HCT116 (cell line): ENCODE measurements at regions not wholly inside any gene's neighbourhood (a gene's known extent, or its start where the extent isn't known, plus 50 kb on each side); places are given as distances from the start of the nearest gene placed in this dataset.

Source experiments
- ATAC-seq: fragments of 200-7000 bp; cut with Tn5 transposase; 2 replicates; pipeline ENCODE4 v1.9.1; 2020; ENCODE audit warnings: mild to moderate bottlenecking, moderate library complexity
- BruUV-seq: library from RNA; stranded (reverse); fragments of 400-500 nt; replicated peaks from 2 replicates; lab custom pipeline; 2021; lab: Mats Ljungman, UMichigan
- CTCF ChIA-PET: fragments of 300-600 bp; sonication (Branson Sonifier 250); formaldehyde crosslinking; loops from one replicate; lab custom pipeline; 2021; ENCODE audit warnings: antibody characterized with exemption; lab: Charles Lee
- POLR2A ChIA-PET: fragments of 300-600, 350-600 bp; sonication (Branson Sonifier 250); formaldehyde crosslinking; loops from one replicate; lab custom pipeline; 2021; ENCODE audit warnings: antibody characterized with exemption; lab: Charles Lee
- RAD21 ChIA-PET, 2 experiments: fragments of 300-600 bp; sonication (Branson Sonifier 250); formaldehyde crosslinking; loops; one replicate each; lab custom pipeline; 2023; ENCODE audit warnings: low total read pairs in 2 of 2; ENCODE audit not compliant: uncharacterized antibody in 2 of 2, unreplicated experiment in 2 of 2, low non-redundant PET in 1 of 2; lab: Charles Lee
- DNase-seq: peaks from one replicate; pipeline ENCODE4 v3.0.0-alpha.2; 2010; ENCODE audit warnings: low read depth, low spot score
- H2AFZ ChIP-seq: fragments of 200-600 bp; shearing (Covaris generic), sonication (generic); 2 replicates; pipeline ENCODE4 v1.6.1; 2017; ENCODE audit warnings: low read depth, mixed run types, mixed read lengths, antibody characterized with exemption, low read length; ENCODE audit not compliant: poor library complexity, severe bottlenecking
- H3K27ac ChIP-seq: 2 replicates; pipeline ENCODE4 v1.5.1; 2012; ENCODE audit warnings: low read depth, low read length
- H3K27me3 ChIP-seq: fragments of 200-600 bp; sonication (generic); 2 replicates; pipeline ENCODE4 v1.6.1; 2016; ENCODE audit warnings: mixed run types, low read length, mixed read lengths; ENCODE audit not compliant: insufficient read depth
- H3K36me3 ChIP-seq, 2 experiments: fragments of 200-500 bp in 1 of 2; fragments of 200-600 bp in 1 of 2; sonication (Bioruptor generic) in 1 of 2; sonication (generic) in 1 of 2; 2 replicates each; pipeline versions ENCODE4 v1.5.1 to v1.6.1; 2014 to 2016; ENCODE audit warnings: low read length in 2 of 2, inconsistent platforms in 1 of 2, mixed read lengths in 1 of 2, mixed run types in 1 of 2; ENCODE audit not compliant: insufficient read depth in 2 of 2, control insufficient read depth in 1 of 2
- H3K4me1 ChIP-seq, 2 experiments: fragments of 200-600 bp in 1 of 2; sonication (generic) in 1 of 2; 2 replicates each; pipeline versions ENCODE4 v1.5.1 to v1.6.1; 2012 to 2017; ENCODE audit warnings: low read length in 2 of 2, inconsistent platforms in 1 of 2, mild to moderate bottlenecking in 1 of 2, mixed read lengths in 1 of 2, mixed run types in 1 of 2, moderate library complexity in 1 of 2; ENCODE audit not compliant: insufficient read depth in 2 of 2, control insufficient read depth in 1 of 2
- H3K4me2 ChIP-seq: fragments of 200-600 bp; sonication (generic); 2 replicates; pipeline ENCODE4 v1.6.1; 2017; ENCODE audit warnings: mixed run types, low read length, mixed read lengths
- H3K4me3 ChIP-seq, 2 experiments: fragments of 200-600 bp in 1 of 2; sonication (generic) in 1 of 2; replicated peaks in 1 of 2; 2 replicates each; pipeline ENCODE4 v1.5.1; 2011 to 2016; ENCODE audit warnings: low read length in 2 of 2, control low read depth in 1 of 2, low read depth in 1 of 2, mild to moderate bottlenecking in 1 of 2, mixed read lengths in 1 of 2, mixed run types in 1 of 2
- H3K79me2 ChIP-seq: fragments of 200-600 bp; sonication (generic); 2 replicates; pipeline ENCODE4 v1.6.1; 2017; ENCODE audit warnings: mild to moderate bottlenecking, mixed run types, low read length, moderate library complexity, mixed read lengths; ENCODE audit not compliant: insufficient read depth
- H3K9ac ChIP-seq: fragments of 200-600 bp; sonication (generic); 2 replicates; pipeline ENCODE4 v1.6.1; 2016; ENCODE audit warnings: low read length, mixed read lengths
- H3K9me2 ChIP-seq: fragments of 200-600 bp; sonication (generic), shearing (Covaris generic); 2 replicates; pipeline ENCODE4 v1.6.1; 2017; ENCODE audit warnings: mixed run types, mild to moderate bottlenecking, moderate library complexity; ENCODE audit not compliant: insufficient read depth
- H3K9me3 ChIP-seq, 2 experiments: fragments of 200-500 bp in 1 of 2; fragments of 200-600 bp in 1 of 2; sonication (Bioruptor generic) in 1 of 2; sonication (generic) in 1 of 2; 2 replicates each; pipeline ENCODE4 v1.6.1; 2014 to 2017; ENCODE audit warnings: low read length in 2 of 2, mixed read lengths in 2 of 2, inconsistent platforms in 1 of 2, low read depth in 1 of 2, mild to moderate bottlenecking in 1 of 2, mixed run types in 1 of 2, moderate library complexity in 1 of 2; ENCODE audit not compliant: control insufficient read depth in 1 of 2, insufficient read depth in 1 of 2
- H4K20me1 ChIP-seq: fragments of 200-600 bp; sonication (generic), shearing (Covaris generic); 2 replicates; pipeline ENCODE4 v1.6.1; 2017; ENCODE audit warnings: mixed run types, mild to moderate bottlenecking, moderate library complexity; ENCODE audit not compliant: insufficient read depth
- CBX3 ChIP-seq: IDR thresholded peaks from 2 replicates; pipeline ENCODE4 v1.6.1; 2012; ENCODE audit warnings: low read depth
- CEBPB ChIP-seq: IDR thresholded peaks from 2 replicates; pipeline ENCODE4 v1.6.1; 2012; ENCODE audit warnings: low read depth
- ELF1 ChIP-seq: IDR thresholded peaks from 2 replicates; pipeline ENCODE4 v1.6.1; 2012; ENCODE audit warnings: low read depth, borderline replicate concordance
- EZH2 ChIP-seq: fragments of 200-600 bp; sonication (generic); IDR thresholded peaks from 2 replicates; pipeline ENCODE4 v1.6.1; 2017; ENCODE audit warnings: antibody characterized with exemption, mixed run types
- EZH2phosphoT487 ChIP-seq: fragments of 200-600 bp; IDR thresholded peaks from 2 replicates; pipeline ENCODE4 v1.6.1; 2018; ENCODE audit warnings: antibody characterized with exemption, borderline replicate concordance
- FOSL1 ChIP-seq: IDR thresholded peaks from 2 replicates; pipeline ENCODE4 v1.6.1; 2012; ENCODE audit warnings: low read depth
- JUND ChIP-seq: IDR thresholded peaks from 2 replicates; pipeline ENCODE4 v1.6.1; 2012
- POLR2A ChIP-seq: IDR thresholded peaks from 2 replicates; pipeline ENCODE4 v1.7.0; 2011; ENCODE audit warnings: borderline replicate concordance; ENCODE audit not compliant: insufficient read depth, insufficient read length; ENCODE audit errors: extremely low read depth
- POLR2AphosphoS5 ChIP-seq: IDR thresholded peaks from 2 replicates; pipeline ENCODE4 v1.6.1; 2011; ENCODE audit warnings: mild to moderate bottlenecking, low read depth, low read length, moderate library complexity
- SIN3A ChIP-seq: IDR thresholded peaks from 2 replicates; pipeline ENCODE4 v1.6.1; 2012; ENCODE audit warnings: low read depth
- SRF ChIP-seq: IDR thresholded peaks from 2 replicates; pipeline ENCODE4 v1.6.1; 2012; ENCODE audit warnings: low read depth
- ZFX ChIP-seq: fragments of 450-650 bp; IDR thresholded peaks from 2 replicates; pipeline ENCODE4 v1.6.1; 2017
- intact Hi-C: fragments of 100-400 bp; cut with micrococcal nuclease; formaldehyde crosslinking; loops from 2 replicates; pipeline ENCODE4 v1.10.0; 2022
- TF ChIP-seq, protein P1 (sequence below): IDR thresholded peaks from 2 replicates; pipeline ENCODE4 v1.6.1; 2012; ENCODE audit warnings: low read depth

DNA sequence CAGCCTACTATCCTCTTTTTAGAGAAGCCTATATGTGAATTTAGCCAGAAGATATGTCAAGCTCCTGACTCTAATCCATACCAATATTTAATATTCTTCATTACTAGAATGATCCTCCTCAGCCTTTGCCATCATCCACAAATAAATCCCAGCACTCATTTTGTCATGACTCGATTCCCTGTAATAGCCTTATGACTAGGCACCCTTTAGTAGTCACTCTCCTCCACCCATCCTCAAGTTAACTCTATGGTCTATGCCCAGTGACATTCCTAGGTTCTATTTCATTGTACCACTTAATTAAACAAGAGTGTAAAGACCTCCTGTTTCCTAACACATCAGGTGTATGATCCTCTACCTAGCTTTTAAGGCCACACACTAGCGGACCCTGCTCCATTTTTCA, 450.4 kb upstream of the CITED2 start:
- Histone ChIP-seq H2AFZ (no peak overlapping the region), H3K27ac (no peak overlapping the region), H3K36me3 (no peaks in the 10 kb centered on the region), H3K9me3 (no peaks in the 10 kb centered on the region), H3K79me2 (no peaks in the 10 kb centered on the region), H4K20me1 (no peaks in the 10 kb centered on the region), H3K9ac (no peak overlapping the region), H3K9me2 (no peaks in the 10 kb centered on the region; the same call in 1 of the 2 replicates), H3K4me3 (no peak overlapping the region), H3K4me1 (peaks cover 10 to 15% of the 10 kb centered on the region in 2 experiments), H3K4me2 (no peak overlapping the region), H3K27me3 (no peaks in the 10 kb centered on the region)
- CTCF ChIA-PET = no interaction called here
- POLR2A ChIA-PET = interaction anchor here (0.5 kb wide), 1 partner anchor 65 kb away, joined by 3 read pairs; no protein-coding TSS in a partner anchor
- no peak for ATAC-seq
- intact Hi-C loops = no loop called here
- TF ChIP-seq EZH2 (no peak), CEBPB (no peak), POLR2A (no peak), SIN3A (no peak), ELF1 (no peak), FOSL1 (no peak), SRF (no peak), ZFX (no peak), CBX3 (no peak), POLR2AphosphoS5 (no peak), JUND (no peak), EZH2phosphoT487 (no peak)
- TF ChIP-seq, protein P1, sequence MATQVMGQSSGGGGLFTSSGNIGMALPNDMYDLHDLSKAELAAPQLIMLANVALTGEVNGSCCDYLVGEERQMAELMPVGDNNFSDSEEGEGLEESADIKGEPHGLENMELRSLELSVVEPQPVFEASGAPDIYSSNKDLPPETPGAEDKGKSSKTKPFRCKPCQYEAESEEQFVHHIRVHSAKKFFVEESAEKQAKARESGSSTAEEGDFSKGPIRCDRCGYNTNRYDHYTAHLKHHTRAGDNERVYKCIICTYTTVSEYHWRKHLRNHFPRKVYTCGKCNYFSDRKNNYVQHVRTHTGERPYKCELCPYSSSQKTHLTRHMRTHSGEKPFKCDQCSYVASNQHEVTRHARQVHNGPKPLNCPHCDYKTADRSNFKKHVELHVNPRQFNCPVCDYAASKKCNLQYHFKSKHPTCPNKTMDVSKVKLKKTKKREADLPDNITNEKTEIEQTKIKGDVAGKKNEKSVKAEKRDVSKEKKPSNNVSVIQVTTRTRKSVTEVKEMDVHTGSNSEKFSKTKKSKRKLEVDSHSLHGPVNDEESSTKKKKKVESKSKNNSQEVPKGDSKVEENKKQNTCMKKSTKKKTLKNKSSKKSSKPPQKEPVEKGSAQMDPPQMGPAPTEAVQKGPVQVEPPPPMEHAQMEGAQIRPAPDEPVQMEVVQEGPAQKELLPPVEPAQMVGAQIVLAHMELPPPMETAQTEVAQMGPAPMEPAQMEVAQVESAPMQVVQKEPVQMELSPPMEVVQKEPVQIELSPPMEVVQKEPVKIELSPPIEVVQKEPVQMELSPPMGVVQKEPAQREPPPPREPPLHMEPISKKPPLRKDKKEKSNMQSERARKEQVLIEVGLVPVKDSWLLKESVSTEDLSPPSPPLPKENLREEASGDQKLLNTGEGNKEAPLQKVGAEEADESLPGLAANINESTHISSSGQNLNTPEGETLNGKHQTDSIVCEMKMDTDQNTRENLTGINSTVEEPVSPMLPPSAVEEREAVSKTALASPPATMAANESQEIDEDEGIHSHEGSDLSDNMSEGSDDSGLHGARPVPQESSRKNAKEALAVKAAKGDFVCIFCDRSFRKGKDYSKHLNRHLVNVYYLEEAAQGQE = no peak
- BruUV-seq = no TSS peak
- DNase-seq = no peak
- RAD21 ChIA-PET = no interaction called here
